ENCODE measurements at regions not wholly inside any gene's neighbourhood (a gene's known extent, or its start where the extent isn't known, plus 50 kb on each side); places are given as distances from the start of the nearest gene placed in this dataset.

GRCh38 chr15:94791510-94791909 is 560.1 kb downstream of the MCTP2 start:
- TF ChIP-seq, protein P1, sequence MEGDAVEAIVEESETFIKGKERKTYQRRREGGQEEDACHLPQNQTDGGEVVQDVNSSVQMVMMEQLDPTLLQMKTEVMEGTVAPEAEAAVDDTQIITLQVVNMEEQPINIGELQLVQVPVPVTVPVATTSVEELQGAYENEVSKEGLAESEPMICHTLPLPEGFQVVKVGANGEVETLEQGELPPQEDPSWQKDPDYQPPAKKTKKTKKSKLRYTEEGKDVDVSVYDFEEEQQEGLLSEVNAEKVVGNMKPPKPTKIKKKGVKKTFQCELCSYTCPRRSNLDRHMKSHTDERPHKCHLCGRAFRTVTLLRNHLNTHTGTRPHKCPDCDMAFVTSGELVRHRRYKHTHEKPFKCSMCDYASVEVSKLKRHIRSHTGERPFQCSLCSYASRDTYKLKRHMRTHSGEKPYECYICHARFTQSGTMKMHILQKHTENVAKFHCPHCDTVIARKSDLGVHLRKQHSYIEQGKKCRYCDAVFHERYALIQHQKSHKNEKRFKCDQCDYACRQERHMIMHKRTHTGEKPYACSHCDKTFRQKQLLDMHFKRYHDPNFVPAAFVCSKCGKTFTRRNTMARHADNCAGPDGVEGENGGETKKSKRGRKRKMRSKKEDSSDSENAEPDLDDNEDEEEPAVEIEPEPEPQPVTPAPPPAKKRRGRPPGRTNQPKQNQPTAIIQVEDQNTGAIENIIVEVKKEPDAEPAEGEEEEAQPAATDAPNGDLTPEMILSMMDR (conservative IDR thresholded peaks at IDR 0.05 in 1 of 2, IDR thresholded peaks at IDR 0.05 in 1 of 2; ENCODE audit: extremely low read depth in 1 of 2, insufficient read depth in 1 of 2, low read depth in 1 of 2, low read length in 2 of 2): no peak
- TF ChIP-seq EZH2 (IDR thresholded peaks at IDR 0.05; ENCODE audit: borderline replicate concordance, low read length): no peak
